H1 (cell line): ENCODE measurements at regions not wholly inside any gene's neighbourhood (a gene's known extent, or its start where the extent isn't known, plus 50 kb on each side); places are given as distances from the start of the nearest gene placed in this dataset.

Experiments used
- CTCF ChIA-PET: fragments of 300-600 bp; sonication (Branson Sonifier 250); formaldehyde crosslinking; loops from one replicate; lab custom pipeline; 2021; ENCODE audit not compliant: partially characterized antibody; lab: Charles Lee
- POLR2A ChIA-PET: fragments of 300-600 bp; sonication (Branson Sonifier 250); formaldehyde crosslinking; loops from one replicate; lab custom pipeline; 2021; ENCODE audit warnings: inconsistent platforms; ENCODE audit not compliant: partially characterized antibody; lab: Charles Lee
- DNase-seq, 2 experiments: peaks; one replicate each; pipeline versions ENCODE4 v3.0.0 to v3.0.0-alpha.2; 2010 to 2022; ENCODE audit warnings: low spot score in 2 of 2, low read depth in 1 of 2, mixed read lengths in 1 of 2
- FAIRE-seq: peaks from 2 replicates; lab custom pipeline; 2011; peaks lifted over from hg19 to GRCh38; lab: Jason Lieb, UNC
- H2AFZ ChIP-seq: 2 replicates; pipeline ENCODE4 v1.8.1; 2012; ENCODE audit warnings: low read length, inconsistent platforms
- H2AK5ac ChIP-seq: 2 replicates; pipeline ENCODE4 v1.6.1; 2013; ENCODE audit warnings: low read depth, low read length
- H2BK120ac ChIP-seq: replicated peaks from 2 replicates; pipeline ENCODE3; 2013; ENCODE audit warnings: low read depth, low read length, inconsistent platforms
- H2BK12ac ChIP-seq: 2 replicates; pipeline ENCODE4 v1.6.1; 2013; ENCODE audit warnings: low read depth, low read length
- H2BK15ac ChIP-seq: 2 replicates; pipeline ENCODE4 v1.6.1; 2013; ENCODE audit warnings: low read length
- H2BK20ac ChIP-seq: 2 replicates; pipeline ENCODE4 v1.6.1; 2013; ENCODE audit warnings: low read length
- H2BK5ac ChIP-seq: 2 replicates; pipeline ENCODE4 v1.6.1; 2013; ENCODE audit warnings: low read depth, low read length
- H3K14ac ChIP-seq: 2 replicates; pipeline ENCODE4 v1.6.1; 2013; ENCODE audit warnings: inconsistent platforms; ENCODE audit not compliant: insufficient read length
- H3K18ac ChIP-seq: 2 replicates; pipeline ENCODE4 v1.6.1; 2013; ENCODE audit warnings: low read length; ENCODE audit errors: extremely low read depth
- H3K23ac ChIP-seq: 2 replicates; pipeline ENCODE4 v1.6.1; 2013; ENCODE audit warnings: inconsistent platforms; ENCODE audit not compliant: insufficient read length
- H3K23me2 ChIP-seq: 2 replicates; pipeline ENCODE4 v1.6.1; 2013; ENCODE audit warnings: low read depth, low read length
- H3K27ac ChIP-seq: 2 replicates; pipeline ENCODE4 v1.6.1; 2011; ENCODE audit warnings: low read depth, low read length, inconsistent platforms
- H3K27me3 ChIP-seq, 4 experiments: replicated peaks in 1 of 4; 1 replicate in 1 of 4; 2 replicates in 3 of 4; pipeline versions ENCODE4 v1.6.1 to v1.8.1; 2011 to 2013; ENCODE audit warnings: low read length in 3 of 4, mild to moderate bottlenecking in 3 of 4, inconsistent platforms in 2 of 4, mixed read lengths in 2 of 4, moderate library complexity in 1 of 4; ENCODE audit not compliant: control insufficient read depth in 3 of 4, insufficient read depth in 3 of 4; ENCODE audit errors: extremely low read depth in 1 of 4
- H3K36me3 ChIP-seq, 4 experiments: 2 replicates each; pipeline versions ENCODE4 v1.6.1 to v1.8.1; 2011 to 2013; ENCODE audit warnings: mild to moderate bottlenecking in 4 of 4, low read length in 3 of 4, moderate library complexity in 2 of 4, control low read depth in 1 of 4, inconsistent platforms in 1 of 4; ENCODE audit not compliant: insufficient read depth in 4 of 4, control insufficient read depth in 2 of 4
- H3K4ac ChIP-seq: replicated peaks from 2 replicates; pipeline ENCODE3; 2013; ENCODE audit warnings: low read length, low read depth, mixed read lengths, inconsistent platforms; ENCODE audit not compliant: insufficient read length
- H3K4me1 ChIP-seq, 4 experiments: replicated peaks in 1 of 4; 1 replicate in 1 of 4; 2 replicates in 3 of 4; pipeline versions ENCODE4 v1.6.1 to v1.8.1; 2011 to 2013; ENCODE audit warnings: low read length in 3 of 4, inconsistent platforms in 2 of 4, mixed read lengths in 1 of 4; ENCODE audit not compliant: insufficient read depth in 4 of 4, control insufficient read depth in 3 of 4
- H3K4me2 ChIP-seq, 2 experiments: 2 replicates each; pipeline versions ENCODE4 v1.6.1 to v1.8.1; 2011 to 2013; ENCODE audit warnings: low read depth in 2 of 2, low read length in 2 of 2, control low read depth in 1 of 2, inconsistent platforms in 1 of 2, mild to moderate bottlenecking in 1 of 2; ENCODE audit not compliant: insufficient read depth in 1 of 2
- H3K4me3 ChIP-seq, 4 experiments: fragments of 200-600, 300-600 bp in 1 of 4; sonication (generic), shearing (Covaris generic), sonication (Bioruptor Twin) in 1 of 4; 2 replicates each; pipeline versions ENCODE4 v1.5.1 to v1.8.1; 2011 to 2016; ENCODE audit warnings: low read length in 4 of 4, low read depth in 3 of 4, control low read depth in 2 of 4, inconsistent platforms in 2 of 4, mild to moderate bottlenecking in 2 of 4, mixed read lengths in 1 of 4, moderate library complexity in 1 of 4; ENCODE audit not compliant: insufficient read depth in 2 of 4; ENCODE audit errors: extremely low read depth in 1 of 4
- H3K56ac ChIP-seq: replicated peaks from 2 replicates; pipeline ENCODE3; 2013; ENCODE audit warnings: low read depth, mild to moderate bottlenecking, mixed read lengths, low read length, inconsistent platforms; ENCODE audit not compliant: insufficient read length
- H3K79me1 ChIP-seq: 2 replicates; pipeline ENCODE4 v1.6.1; 2013; ENCODE audit warnings: low read depth, low read length, control low read depth
- H3K79me2 ChIP-seq, 2 experiments: 2 replicates each; pipeline versions ENCODE4 v1.6.1 to v1.8.1; 2012 to 2013; ENCODE audit warnings: low read length in 2 of 2, mild to moderate bottlenecking in 2 of 2, inconsistent platforms in 1 of 2; ENCODE audit not compliant: insufficient read depth in 2 of 2, control insufficient read depth in 1 of 2
- H3K9ac ChIP-seq, 4 experiments: replicated peaks in 1 of 4; 1 replicate in 1 of 4; 2 replicates in 3 of 4; pipeline versions ENCODE4 v1.6.1 to v1.8.1; 2011 to 2013; ENCODE audit warnings: low read depth in 3 of 4, low read length in 3 of 4, control low read depth in 2 of 4, mild to moderate bottlenecking in 2 of 4, moderate library complexity in 2 of 4, inconsistent platforms in 1 of 4; ENCODE audit errors: extremely low read depth in 1 of 4
- H3K9me3 ChIP-seq, 2 experiments: 2 replicates each; pipeline versions ENCODE4 v1.6.1 to v1.8.1; 2012 to 2013; ENCODE audit warnings: mild to moderate bottlenecking in 2 of 2, moderate library complexity in 2 of 2, control low read depth in 1 of 2, inconsistent platforms in 1 of 2, low read depth in 1 of 2, low read length in 1 of 2, mixed read lengths in 1 of 2; ENCODE audit not compliant: insufficient read depth in 2 of 2
- H4K20me1 ChIP-seq, 2 experiments: replicated peaks in 1 of 2; 2 replicates each; pipeline versions ENCODE3 to v1.8.1; 2011 to 2013; ENCODE audit warnings: inconsistent platforms in 2 of 2, low read length in 2 of 2, mild to moderate bottlenecking in 1 of 2; ENCODE audit not compliant: insufficient read depth in 2 of 2, control insufficient read depth in 1 of 2
- H4K5ac ChIP-seq: 2 replicates; pipeline ENCODE4 v1.6.1; 2013; ENCODE audit warnings: low read length, low read depth, mixed read lengths, inconsistent platforms; ENCODE audit not compliant: insufficient read length
- H4K8ac ChIP-seq: 2 replicates; pipeline ENCODE4 v1.8.0; 2013; ENCODE audit warnings: mild to moderate bottlenecking, moderate library complexity, low read length, inconsistent platforms; ENCODE audit not compliant: insufficient read depth; ENCODE audit errors: extremely low read depth
- H4K91ac ChIP-seq: replicated peaks from 2 replicates; pipeline ENCODE3; 2013; ENCODE audit warnings: low read length, mixed read lengths, inconsistent platforms; ENCODE audit not compliant: insufficient read length
- BRCA1 ChIP-seq: IDR thresholded peaks from 2 replicates; pipeline ENCODE4 v1.6.1; 2012; ENCODE audit warnings: low read depth, low read length, improper control_type of control experiment
- NANOG ChIP-seq: IDR thresholded peaks from 2 replicates; pipeline ENCODE4 v1.6.1; 2011; ENCODE audit warnings: low read length, low read depth, mild to moderate bottlenecking, inconsistent platforms; ENCODE audit not compliant: insufficient read depth, poor library complexity, severe bottlenecking
- WGBS, 2 experiments: shearing (Covaris generic) in 1 of 2; methylation state at CpG; one replicate each; pipeline versions ENCODE4 v1.1.6 to v1.1.7; 2013 to 2015; ENCODE audit warnings: low lambda C conversion rate in 2 of 2, mixed read lengths in 2 of 2, inconsistent platforms in 1 of 2, low coverage in 1 of 2, missing lambda C conversion rate in 1 of 2; ENCODE audit not compliant: insufficient replicate concordance in 2 of 2, insufficient coverage in 1 of 2, insufficient read length in 1 of 2; ENCODE audit errors: extremely low coverage in 1 of 2, missing lambda C conversion rate in 1 of 2; 5-methylcytosine and 5-hydroxymethylcytosine counted together

- Histone ChIP-seq H4K91ac (no peak overlapping the region), H3K27ac (no peak overlapping the region), H4K5ac (no peak overlapping the region), H3K4me3 (no peak overlapping the region), H4K20me1 (no peaks in the 10 kb centered on the region), H2BK5ac (no peak overlapping the region), H4K8ac (no peak overlapping the region), H3K56ac (no peak overlapping the region), H3K4ac (no peak overlapping the region)
- WGBS, 2 experiments: 75% methylated on average over 2 of the region's 2 CpGs; no CpG with 5 or more reads in 1 of the 2 experiments
- FAIRE-seq: peak; percentile 55
- TF ChIP-seq BRCA1 (no peak), NANOG (peak; percentile 9)
- TF ChIP-seq, all 59 proteins: peak for 1
- CTCF ChIA-PET: interaction anchor here (3.4 kb wide), 1 partner anchor 14 kb away, joined by 12 read pairs; no protein-coding TSS in a partner anchor
- Histone ChIP-seq H3K14ac (no peak overlapping the region), H3K4me1 (peaks cover 0 to 3% (median 3%) of the 10 kb centered on the region in 4 experiments; a peak in 3 of 7 replicates), H3K36me3 (peaks cover 0 to 4% (median 0%) of the 10 kb centered on the region in 4 experiments; a peak in 1 of 8 replicates), H2AK5ac (no peak overlapping the region), H3K27me3 (no peaks in the 10 kb centered on the region), H2BK15ac (no peak overlapping the region), H2AFZ (no peak overlapping the region), H3K79me2 (no peaks in the 10 kb centered on the region), H3K9me3 (peaks cover 3 to 6% of the 10 kb centered on the region in 2 experiments; a peak in 2 of 4 replicates), H2BK12ac (no peak overlapping the region), H3K9ac (no peak overlapping the region), H2BK120ac (no peak overlapping the region), H3K79me1 (no peaks in the 10 kb centered on the region), H3K23ac (no peak overlapping the region), H2BK20ac (no peak overlapping the region), H3K18ac (no peak overlapping the region; the same call in 1 of the 2 replicates), H3K23me2 (no peaks in the 10 kb centered on the region), H3K4me2 (peak overlapping the region in 1 of 2 experiments; percentile 8; a peak in 2 of 4 replicates)
- no peak for DNase-seq
- POLR2A ChIA-PET: no interaction called here
These were observed 63.8 kb upstream of the RERGL start for GRCh38 chr12:18153826-18154225.
